ENCODE measurements at regions not wholly inside any gene's neighbourhood (a gene's known extent, or its start where the extent isn't known, plus 50 kb on each side); places are given as distances from the start of the nearest gene placed in this dataset.

DNA sequence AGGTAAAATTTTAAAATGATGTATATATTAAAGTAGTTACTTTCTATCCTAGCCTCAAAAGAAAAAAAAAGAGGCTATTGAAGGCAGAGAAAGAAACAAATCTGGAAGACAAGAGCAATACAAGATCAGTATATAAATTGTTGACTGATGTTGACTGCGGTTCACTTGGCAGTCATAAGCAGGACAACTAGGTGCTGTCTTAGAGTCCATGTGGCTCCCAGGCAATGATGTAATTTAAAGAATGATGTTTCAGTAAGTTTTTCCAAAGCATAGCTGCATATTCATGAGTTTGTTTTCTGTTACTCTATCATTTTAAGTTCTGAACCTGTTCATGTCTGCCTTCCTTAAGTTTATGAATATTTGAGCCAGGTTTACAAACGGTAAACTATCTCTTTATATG, 630.2 kb downstream of the FAT4 start:
- DNase-seq (ENCODE audit: low read depth in 2 of 2) = no peak

- no peak for DNase-seq (ENCODE audit: low read depth in 2 of 2)
These were observed 633.3 kb downstream of the FAT4 start for GRCh38 chr4:125948021-125948420.

DNA sequence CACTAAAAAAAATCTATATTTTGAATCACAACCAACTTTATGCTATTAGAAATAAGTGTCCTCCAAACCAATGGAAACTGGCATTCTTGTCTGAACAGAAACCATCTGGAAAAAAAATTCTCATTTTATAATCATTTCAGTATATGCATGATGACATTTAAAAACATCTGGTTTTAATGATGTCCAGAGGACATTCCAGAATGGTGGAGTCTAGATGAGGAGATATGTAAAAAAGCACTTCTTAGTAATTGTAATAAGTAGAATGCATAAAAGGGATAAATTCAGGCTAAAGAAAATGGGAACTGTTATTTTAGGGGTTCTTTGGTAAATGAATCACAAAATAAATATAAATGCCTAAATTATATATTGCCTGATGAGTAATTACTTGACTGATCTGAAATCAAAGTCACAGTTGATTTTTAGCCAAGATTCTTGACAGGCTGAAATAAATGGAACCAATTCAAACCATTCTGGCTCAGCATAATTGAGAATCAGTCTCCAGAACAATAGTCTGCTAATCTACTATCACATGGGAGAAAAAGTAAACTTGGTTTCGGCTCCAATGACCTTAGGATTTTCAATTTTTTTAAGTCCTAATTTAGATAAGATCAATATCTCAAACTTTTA, 636.6 kb downstream of the FAT4 start:
- DNase-seq (ENCODE audit: low read depth in 2 of 2) = no peak

- no peak for DNase-seq (ENCODE audit: low read depth in 2 of 2)
These were observed 637.9 kb downstream of the FAT4 start for GRCh38 chr4:125952631-125953030.

DNA sequence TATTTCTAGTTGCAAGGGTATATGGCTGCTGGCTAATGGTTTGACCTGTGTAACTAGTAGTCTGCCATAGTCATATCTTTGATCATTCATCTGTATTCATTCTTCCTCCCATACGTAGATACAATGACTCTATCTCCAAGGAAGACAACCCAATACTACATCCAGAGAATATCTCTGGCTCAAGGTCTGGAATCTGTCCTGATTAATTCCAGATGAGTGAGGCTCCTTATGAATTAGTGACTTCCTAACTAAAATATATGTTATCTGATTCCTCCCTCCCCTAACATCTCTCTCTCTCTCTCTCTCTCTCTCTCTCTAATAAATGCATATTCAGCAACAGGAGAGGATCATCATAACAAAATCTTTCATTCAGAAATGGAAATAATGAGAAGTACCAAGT, 641.5 kb downstream of the FAT4 start:
- no peak for DNase-seq (ENCODE audit: low read depth in 2 of 2)

DNA sequence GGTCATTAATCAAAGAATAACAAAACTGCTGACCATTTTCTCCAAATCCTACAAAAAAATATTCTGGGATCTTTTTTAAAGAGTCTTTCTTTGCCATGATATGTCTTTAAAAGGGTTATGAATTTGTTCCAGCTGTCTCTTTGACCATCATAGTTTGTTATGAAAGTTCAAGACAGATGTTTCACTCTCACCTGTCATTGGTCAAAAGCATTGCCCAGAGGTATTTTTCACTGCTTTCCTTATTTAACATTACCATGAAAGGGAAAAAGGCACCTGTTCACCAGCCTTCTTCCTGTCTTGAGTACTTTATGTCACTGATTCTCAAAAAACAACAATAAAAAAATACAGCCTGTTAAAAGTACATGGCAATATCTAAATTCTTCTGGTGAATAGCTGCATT, 643.8 kb downstream of the FAT4 start:
- no peak for DNase-seq (ENCODE audit: low read depth in 2 of 2)

DNA sequence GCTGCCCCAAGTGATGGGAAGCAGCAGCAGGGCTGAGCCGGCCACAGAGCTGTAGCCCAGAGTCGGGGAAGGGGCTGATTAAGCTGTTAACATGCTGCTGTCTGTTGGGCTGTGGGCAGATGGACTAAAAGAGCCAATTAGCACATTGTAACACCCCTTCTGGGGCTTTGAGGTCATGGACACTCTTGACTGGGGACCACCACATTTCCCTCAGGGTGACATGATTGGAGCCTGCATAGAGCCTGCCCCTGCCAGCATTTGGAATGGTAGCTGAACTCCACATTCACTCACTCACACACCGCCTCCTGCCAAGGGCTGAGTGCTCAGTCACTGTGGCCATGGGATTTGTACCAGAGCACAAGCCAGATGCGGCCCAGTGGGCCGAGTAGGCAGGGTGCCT, 646.9 kb downstream of the FAT4 start:
- no peak for DNase-seq (ENCODE audit: low read depth in 2 of 2)

DNA sequence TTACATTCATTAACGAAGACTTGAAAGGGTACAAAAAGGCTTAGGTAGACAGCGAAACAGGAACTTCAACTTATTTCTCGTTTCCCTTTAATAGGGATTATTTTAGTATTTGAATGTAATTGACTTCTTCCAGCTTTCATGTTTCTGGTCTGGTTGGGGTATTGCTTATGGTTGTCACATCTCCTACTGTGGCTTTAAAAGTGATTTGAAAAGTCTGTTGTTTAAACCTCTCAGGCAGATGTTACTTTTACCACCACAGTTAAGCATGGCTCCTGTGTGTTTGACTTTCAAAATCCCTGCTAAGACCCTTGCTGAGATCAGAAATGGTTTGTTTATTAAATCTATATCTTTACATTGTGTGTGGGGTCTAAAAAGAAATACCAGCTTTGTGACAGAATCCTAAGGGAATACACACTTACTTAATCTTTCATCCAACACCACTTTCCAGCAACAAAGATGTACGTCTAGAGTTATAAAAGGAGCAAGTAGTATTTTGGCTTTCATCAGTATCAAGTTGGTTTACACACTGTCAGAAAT, 661.2 kb downstream of the FAT4 start:
- no peak for DNase-seq (ENCODE audit: low read depth in 2 of 2)

DNA sequence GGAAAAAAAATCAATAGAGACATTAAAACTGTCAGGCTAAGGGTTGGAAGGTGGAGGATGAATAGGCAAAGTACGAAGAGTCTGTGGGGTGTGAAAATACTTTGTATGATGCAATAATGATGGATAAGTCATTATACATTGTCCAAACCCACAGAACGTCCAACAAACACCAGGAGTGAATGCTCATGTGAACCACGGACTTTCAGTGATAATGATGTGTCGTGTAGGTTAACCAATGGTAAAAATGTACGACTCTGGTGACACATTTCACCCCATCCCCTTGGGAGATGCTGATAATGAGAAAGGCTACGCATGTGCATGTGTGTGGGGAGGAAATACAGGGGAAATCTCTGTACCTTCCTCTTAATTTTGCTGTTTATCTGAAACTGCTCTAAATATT, 665.2 kb downstream of the FAT4 start:
- no peak for DNase-seq (ENCODE audit: low read depth in 2 of 2)

- DNase-seq (ENCODE audit: low read depth in 2 of 2) = no peak
These were observed 668.4 kb downstream of the FAT4 start for GRCh38 chr4:125983168-125983567.

DNA sequence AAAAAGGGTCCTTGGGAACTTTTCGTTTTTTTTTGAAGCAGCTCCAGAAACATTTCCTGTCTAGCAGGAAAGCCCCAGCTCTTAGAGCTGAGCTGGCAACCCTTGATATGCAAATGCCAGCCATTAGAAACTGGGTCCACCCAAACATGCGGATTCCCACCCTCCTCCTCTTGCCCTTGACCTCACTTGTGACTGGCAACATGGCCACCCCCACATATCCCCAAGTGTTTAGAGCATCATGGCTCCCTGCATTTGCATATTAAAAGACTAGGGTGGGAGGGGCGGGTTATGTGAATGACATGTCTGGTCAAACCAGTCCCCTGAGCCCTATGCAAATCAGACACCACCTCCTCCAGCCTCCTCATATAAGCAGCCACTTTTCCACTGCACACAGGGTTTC, 671.1 kb downstream of the FAT4 start:
- no peak for DNase-seq (ENCODE audit: low read depth in 2 of 2)

- no peak for DNase-seq (ENCODE audit: low read depth in 2 of 2)
These were observed 671.6 kb downstream of the FAT4 start for GRCh38 chr4:125986307-125986706.

DNA sequence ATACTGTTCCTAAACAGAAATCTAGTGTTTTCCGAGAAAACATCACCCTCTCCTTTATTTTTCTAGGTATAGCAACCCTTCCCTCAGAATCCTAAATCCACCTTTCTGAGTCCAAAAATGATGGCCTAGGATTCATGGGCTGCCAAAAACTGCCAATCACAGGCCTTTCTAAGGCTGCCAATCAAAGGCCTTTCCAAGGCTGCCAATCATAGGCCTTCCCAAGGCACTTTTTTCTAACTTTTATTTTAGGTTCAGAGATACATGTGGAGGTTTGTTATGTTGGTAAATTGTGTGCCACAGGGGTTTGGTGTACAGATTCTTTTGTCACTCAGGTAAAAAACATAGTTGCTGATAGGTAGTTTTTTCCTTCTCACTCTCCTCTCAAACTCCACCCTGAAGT, 673.7 kb downstream of the FAT4 start:
- no peak for DNase-seq (ENCODE audit: low read depth in 2 of 2)

- DNase-seq (ENCODE audit: low read depth in 2 of 2) = no peak
These were observed 676.6 kb downstream of the FAT4 start for GRCh38 chr4:125991398-125991797.

DNA sequence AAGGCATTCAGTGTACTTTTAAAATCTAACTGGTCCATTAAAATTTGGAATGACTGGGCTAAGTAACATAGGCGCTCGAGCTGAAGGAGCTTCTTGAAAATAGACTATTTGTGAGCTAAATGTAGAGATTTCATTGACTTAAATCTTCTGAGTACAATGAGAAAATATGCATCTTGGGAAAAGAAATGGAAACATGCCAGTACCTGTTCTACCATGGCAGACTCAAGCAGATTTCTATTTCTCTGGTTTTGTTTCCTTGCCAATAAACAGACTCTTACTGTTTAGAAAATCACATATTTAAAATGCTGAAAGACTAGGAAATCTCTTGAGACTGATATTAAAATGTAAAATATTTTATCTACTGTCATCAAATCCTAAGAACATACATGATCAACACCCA, 678.1 kb downstream of the FAT4 start:
- no peak for DNase-seq (ENCODE audit: low read depth in 2 of 2)

- DNase-seq (ENCODE audit: low read depth in 2 of 2) = no peak
These were observed 679.3 kb downstream of the FAT4 start for GRCh38 chr4:125994024-125994423.

GRCh38 chr4:125994430-125994829, 679.7 kb downstream of the FAT4 start:
- no peak for DNase-seq (ENCODE audit: low read depth in 2 of 2)

DNA sequence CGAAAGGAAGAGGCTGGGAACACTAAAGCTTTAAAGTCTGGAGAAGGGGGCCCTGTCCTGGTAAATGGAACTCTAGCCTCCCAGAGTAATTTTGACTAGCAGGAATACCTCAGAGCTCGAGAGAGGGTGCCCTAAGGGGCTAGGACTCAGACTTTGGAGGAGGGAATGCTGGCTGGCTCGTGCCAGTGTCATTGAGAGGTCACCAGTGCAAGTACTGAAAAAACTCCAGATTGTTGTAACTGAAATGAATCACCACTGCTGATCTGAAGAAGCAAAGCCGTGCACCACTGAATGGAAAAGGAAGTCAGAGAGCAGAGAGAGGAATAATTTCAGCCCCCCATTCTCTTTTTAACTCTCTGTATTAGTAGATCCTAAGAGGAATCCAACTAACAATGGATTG, 690.2 kb downstream of the FAT4 start:
- no peak for DNase-seq (ENCODE audit: low read depth in 2 of 2)

GRCh38 chr4:126007142-126007541, 692.4 kb downstream of the FAT4 start:
- DNase-seq (ENCODE audit: low read depth in 2 of 2) = no peak

GRCh38 chr4:126012691-126013290, 698.0 kb downstream of the FAT4 start:
- DNase-seq (ENCODE audit: low read depth in 2 of 2) = no peak

DNA sequence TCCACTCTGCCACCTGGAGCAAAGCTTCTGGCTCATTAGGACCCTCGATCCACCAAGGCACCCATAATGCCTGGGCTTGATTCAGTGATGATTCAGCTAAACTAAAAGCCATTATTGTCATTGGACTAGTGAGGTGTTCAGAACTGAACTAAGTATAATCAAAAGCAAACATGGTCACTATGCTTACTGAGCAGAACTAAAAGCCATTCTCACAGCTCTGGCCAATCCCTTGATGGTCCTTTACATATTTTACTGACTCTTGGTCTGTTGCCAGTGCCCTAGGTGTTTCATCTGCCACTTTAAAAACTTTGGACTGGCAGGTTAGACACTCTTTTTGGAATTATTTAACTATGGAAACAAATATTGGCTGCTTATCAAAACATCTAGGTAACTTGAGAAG, 703.5 kb downstream of the FAT4 start:
- no peak for DNase-seq (ENCODE audit: low read depth in 2 of 2)

DNA sequence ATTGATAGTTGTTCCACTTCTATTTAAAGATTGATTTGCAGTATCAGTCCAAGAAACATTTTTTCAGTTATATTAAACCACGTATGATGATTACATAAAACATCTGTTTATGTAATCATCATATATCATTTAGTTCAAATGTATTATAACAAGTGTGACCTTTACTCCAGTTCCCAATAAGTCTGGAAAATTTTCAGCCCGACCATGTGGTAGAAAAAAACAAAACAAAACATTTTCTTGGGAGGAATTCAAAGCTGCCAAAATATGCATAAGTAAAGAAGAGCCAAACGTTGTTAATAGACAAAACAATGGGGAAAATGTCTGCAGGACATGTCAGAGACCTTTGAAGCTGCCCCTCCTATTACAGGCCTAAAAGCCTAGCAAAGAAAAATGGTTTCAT, 709.1 kb downstream of the FAT4 start:
- DNase-seq (ENCODE audit: low read depth in 2 of 2) = no peak

GRCh38 chr4:126027601-126028000, 712.8 kb downstream of the FAT4 start:
- DNase-seq (ENCODE audit: low read depth in 2 of 2) = no peak

- DNase-seq (ENCODE audit: low read depth in 2 of 2) = no peak
These were observed 714.1 kb downstream of the FAT4 start for GRCh38 chr4:126028876-126029275.

Data from stimulated activated CD8-positive, alpha-beta memory T cell treated with anti-CD3 and anti-CD28 coated beads, Interleukin-15, amount 100 ng/mL, for 48 hours (primary cell).